D721Med (cell line): ENCODE measurements at regions not wholly inside any gene's neighbourhood (a gene's known extent, or its start where the extent isn't known, plus 50 kb on each side); places are given as distances from the start of the nearest gene placed in this dataset.

Source experiments
- DNase-seq: peaks from one replicate; pipeline ENCODE4 v3.0.0; 2011; ENCODE audit warnings: low spot score; ENCODE audit not compliant: insufficient read length
- FAIRE-seq: peaks from 2 replicates; lab custom pipeline; 2011; peaks lifted over from hg19 to GRCh38; lab: Jason Lieb, UNC
- TF ChIP-seq, protein P1 (sequence below): IDR thresholded peaks from 2 replicates; pipeline ENCODE4 v1.5.1; 2012; ENCODE audit warnings: mild to moderate bottlenecking, control low read depth; ENCODE audit not compliant: insufficient read depth; ENCODE audit errors: missing control alignments

DNA sequence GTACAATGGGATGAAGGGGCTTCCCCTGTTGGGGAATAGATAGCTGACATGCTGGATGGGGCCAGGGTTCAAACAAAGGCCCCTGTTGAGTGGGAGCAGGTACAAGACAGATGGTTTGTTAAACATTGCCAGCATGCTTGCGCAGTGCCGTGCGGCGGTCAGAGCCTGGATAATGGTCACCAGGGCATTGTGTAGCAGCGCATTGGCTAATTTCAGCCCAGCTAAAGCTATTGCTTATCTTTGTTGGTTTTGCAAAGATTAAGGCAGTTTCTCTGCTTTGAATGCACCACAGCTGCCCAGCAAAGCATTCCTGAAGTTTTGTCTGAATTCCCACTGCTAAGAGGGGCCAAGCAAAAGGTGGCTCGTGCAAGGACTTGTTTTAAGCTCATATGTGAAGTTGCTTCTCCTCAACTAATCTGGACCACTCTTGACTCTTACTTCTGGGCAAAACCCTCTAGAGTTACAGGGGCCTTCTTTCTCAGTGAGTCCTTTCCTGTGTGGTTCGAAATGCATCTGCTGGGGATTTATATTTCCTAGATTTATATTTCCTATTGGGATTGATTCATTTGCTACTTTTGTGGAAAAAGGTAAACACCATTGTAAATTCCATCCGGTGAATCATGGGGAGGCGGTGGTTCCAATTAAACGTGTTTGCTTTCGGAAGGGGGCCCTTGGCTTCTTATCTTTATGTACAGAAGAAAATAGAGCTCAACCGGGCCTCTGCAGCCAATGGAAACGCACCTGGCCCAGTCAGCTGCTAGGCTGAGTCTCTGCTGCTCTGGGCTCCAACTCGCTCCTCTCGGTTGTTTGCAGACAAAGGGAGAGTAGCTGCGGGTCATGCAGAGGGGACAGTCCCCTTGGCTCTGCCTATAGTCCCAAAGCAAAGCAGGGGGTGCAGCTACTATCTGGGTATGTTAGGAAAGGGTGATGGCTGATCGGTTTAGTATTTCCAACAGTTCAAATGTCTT, 72.1 kb downstream of the FOXA2 start:
- FAIRE-seq (no peak), DNase-seq (no peak)
- TF ChIP-seq, protein P1, sequence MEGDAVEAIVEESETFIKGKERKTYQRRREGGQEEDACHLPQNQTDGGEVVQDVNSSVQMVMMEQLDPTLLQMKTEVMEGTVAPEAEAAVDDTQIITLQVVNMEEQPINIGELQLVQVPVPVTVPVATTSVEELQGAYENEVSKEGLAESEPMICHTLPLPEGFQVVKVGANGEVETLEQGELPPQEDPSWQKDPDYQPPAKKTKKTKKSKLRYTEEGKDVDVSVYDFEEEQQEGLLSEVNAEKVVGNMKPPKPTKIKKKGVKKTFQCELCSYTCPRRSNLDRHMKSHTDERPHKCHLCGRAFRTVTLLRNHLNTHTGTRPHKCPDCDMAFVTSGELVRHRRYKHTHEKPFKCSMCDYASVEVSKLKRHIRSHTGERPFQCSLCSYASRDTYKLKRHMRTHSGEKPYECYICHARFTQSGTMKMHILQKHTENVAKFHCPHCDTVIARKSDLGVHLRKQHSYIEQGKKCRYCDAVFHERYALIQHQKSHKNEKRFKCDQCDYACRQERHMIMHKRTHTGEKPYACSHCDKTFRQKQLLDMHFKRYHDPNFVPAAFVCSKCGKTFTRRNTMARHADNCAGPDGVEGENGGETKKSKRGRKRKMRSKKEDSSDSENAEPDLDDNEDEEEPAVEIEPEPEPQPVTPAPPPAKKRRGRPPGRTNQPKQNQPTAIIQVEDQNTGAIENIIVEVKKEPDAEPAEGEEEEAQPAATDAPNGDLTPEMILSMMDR, result no peak

DNA sequence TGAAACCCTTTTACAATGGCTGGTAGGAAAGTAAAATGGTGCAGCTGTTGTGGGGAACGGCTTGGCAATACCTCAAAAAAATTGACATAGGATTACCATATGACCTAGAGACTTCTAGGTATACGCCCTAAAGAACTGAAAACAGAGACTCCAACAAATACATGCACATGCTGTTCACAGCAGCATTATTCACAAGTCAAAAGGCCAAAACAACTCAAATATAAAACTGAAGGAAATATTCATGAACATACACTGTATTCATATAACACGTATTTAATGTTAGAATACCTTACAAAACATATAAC, 74.6 kb downstream of the FOXA2 start:
- TF ChIP-seq, protein P1, result no peak
- DNase-seq, result no peak
- FAIRE-seq, result no peak

DNA sequence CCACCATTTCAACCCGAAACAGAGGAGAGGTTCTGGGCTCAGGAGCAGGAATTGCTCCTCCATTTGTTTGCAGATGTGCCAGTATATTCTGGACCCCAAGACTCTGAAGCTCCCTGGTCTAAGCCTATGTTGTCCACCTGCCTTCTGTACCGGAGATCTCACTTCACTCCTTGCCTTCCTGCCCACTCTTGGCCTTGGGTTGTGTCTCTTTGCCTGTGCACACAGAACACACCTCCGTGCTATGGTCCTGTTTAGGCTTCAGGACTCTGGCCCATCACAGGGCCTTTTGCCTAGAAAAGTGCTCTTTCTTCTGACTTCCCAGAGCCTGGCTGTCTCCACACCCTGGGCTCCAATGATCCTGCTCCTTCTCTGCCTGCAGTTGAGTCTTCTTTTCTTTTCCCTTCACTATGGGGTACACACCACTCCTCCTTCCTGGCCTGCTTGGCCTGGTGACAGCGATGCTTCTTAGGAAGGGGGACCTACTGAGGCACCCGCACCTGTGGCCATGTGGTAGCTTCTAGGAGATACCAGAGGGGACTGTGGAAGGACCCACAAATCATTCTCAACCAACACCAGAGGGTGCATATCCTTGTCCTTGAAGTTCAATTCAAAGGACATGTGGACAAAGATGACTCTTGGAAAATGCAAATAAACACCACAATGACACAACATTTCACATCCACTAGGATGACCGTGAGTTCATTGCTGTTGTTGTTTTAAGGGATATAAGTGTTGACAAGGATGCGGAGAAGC, 75.1 kb downstream of the FOXA2 start:
- TF ChIP-seq, protein P1, result no peak
- DNase-seq (no peak), FAIRE-seq (no peak)

DNA sequence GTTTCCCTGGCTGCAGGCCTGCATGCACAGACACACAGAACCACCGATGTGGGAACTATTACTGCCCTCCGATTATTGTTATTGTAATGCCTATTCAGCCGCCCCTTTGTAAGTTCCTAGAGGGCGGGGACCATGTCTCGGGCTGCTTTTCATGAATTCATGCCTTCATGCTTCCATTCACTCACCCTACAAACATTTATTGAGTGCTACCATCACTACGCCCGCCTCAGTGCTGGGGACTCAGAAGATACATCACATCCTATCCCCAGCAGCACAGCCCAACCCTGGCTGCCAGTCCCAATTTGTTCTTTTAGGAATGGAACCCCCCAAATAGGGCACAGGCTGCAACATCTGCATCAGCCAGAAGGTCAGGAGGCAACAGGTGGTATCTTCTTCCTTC, 75.9 kb downstream of the FOXA2 start:
- TF ChIP-seq, protein P1, result no peak
- DNase-seq (no peak), FAIRE-seq (no peak)

DNA sequence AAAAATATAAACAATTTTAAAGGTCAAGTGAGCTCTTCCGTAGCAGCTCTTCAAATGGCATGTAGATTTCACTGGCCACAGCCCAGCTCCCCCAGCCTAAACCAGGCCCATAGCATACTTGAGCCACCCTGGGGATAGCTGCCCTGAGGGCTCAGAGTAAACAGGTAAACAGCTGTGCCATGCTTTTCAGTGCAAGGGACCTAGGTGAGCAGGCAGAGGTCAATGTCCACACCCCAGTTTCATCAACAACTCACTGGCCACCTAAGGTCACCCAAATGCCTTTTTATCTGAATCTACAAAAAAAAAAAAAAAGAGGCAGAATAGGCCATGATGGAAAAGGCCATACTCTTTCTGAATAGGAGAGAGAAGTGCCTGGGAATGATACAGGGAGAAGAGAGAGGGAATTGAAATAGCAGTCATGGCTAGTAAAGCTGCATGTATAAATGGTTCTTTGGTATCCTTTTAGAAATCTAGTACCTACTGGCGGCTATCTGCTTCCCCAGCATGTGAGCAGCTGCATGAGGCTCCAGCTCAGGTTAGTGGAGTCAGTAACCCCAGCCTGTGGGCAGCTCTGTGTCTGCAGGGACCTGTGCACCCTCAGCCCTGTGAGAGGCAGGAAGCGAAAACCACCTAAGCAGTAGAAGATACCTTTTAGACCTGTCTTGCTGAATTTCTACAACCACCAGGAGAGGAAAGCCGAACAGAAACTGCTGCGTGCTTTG, 77.0 kb downstream of the FOXA2 start:
- TF ChIP-seq, protein P1, result no peak
- FAIRE-seq, result no peak
- no peak for DNase-seq

DNA sequence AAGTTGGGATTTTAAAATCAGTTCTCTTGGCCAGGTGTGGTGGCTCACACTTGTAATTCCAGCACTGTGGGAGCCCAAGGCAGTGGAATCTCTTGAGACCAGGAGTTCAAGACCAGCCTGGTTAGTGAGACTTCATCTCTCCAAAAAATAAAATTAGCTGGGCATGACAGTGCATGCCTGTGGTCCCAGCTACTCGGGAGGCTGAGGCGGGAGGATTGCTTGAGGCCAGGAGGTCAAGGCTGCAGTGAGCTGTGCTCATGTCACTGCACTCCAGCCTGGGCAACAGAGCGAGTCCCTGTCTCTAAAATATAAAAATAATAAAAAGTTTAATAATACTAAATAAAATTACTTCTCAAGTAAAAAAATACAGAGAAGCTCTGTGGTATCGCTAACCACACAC, 77.5 kb downstream of the FOXA2 start:
- TF ChIP-seq, protein P1, result no peak
- DNase-seq, result no peak
- no peak for FAIRE-seq
